HuH-7.5 (cell line): ENCODE measurements at regions not wholly inside any gene's neighbourhood (a gene's known extent, or its start where the extent isn't known, plus 50 kb on each side); places are given as distances from the start of the nearest gene placed in this dataset.
A peak's percentile ranks its signal among the peaks of the same experiment; 100 is the strongest.

Experiments
- DNase-seq: peaks from one replicate; pipeline ENCODE4 v3.0.0; 2011; ENCODE audit warnings: low spot score

DNA sequence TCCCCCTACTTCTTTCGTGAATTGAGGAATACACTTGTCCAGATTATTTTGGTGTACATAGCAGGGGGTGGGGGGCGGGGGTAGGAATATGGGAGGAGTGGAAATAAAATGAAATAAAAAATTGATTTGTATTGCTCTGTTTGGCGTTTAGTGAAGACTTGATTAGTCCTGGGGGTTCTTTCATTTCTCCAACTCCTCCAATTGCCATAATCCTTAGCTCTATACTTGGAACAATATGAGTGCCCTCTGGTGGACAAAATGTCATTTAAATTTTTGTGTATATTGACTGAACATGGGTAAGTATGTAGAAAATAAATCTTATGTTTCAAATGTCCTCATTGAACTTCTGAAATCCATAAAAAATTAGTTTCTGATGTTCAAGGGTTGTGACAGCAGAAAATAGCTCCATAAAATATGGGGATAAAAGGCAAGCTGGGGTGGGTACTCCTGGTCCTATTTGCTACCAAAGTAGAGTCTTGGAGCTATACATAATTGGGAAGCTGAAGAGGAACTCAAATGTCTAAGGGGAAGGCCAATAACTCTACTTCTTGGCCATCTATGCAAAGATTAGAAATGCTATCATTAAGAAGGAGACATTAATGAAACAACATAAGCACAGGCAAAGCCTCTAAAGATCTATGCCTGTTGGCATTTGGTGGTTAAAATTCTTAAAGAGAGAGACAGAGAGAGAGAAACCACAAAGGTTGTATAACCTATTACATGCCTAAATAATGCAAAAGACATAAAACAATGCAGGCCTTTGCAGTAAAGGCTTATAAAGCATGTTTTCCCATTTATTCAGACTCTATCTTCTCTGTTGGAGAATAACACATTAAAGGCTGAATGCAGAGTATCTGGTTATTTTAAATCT, 421.6 kb downstream of the METTL15 start:
- peak; percentile 29 for DNase-seq

DNA sequence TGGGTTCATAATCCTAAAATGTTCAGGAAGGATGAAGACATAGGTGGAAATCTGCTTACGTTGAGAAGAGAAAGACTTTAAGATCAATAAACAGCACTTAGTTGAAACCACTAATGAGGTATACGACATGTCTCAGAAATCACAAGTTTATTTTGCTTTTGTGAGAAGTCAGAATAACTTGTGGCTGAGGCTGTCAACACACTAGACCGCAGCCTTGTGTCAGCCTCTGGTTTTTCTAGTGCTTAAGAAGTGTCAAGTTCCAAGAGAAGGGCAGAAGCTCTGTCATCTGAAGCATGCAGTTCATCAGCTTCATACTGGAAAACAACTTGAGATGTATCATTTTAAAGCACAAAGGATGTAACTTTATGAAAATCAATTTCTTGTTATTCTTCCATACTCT, 420.9 kb downstream of the METTL15 start:
- no peak for DNase-seq

DNA sequence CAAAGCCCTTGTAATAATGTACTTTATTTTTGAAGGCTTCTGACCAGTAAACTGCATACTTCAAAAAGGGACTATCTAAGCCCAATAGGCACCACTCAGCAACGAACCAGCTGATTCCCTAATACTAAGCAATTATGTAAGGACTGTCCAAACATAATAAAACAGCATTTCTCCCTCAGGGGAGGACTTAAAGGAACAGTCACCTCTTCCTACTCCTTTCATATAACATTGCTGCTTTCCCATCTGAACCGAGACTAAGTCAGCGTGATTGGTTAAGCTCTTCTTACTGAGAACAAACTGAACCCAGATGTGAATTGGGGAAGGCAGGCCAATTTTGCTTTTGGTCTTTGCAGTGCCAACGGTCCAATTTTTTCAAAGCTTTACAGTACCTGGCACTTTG, 420.0 kb downstream of the METTL15 start:
- no peak for DNase-seq

GRCh38 chr11:28526406-28526751, 418.2 kb downstream of the METTL15 start:
- DNase-seq = no peak

- DNase-seq = no peak
Observed at GRCh38 chr11:28525636-28526405, 417.6 kb downstream of the METTL15 start.

DNA sequence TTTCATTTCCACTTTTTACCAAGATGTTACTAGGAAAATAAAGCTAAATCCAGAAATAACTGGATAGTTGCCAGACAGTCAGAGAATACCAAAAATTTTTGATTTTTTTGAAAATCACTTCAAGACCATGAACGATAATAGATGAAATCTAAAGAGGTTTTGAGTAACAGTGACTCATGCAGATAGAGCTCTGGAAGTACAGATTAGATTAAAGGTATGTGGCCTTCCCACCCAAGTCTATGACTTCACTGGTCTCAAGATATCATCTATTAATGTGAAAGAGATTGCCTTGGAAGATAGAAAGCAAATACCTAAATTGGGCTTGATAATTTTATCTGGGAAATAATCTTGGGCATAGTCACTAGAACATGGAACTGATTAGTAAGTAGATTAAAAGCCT, 415.9 kb downstream of the METTL15 start:
- DNase-seq = no peak

DNA sequence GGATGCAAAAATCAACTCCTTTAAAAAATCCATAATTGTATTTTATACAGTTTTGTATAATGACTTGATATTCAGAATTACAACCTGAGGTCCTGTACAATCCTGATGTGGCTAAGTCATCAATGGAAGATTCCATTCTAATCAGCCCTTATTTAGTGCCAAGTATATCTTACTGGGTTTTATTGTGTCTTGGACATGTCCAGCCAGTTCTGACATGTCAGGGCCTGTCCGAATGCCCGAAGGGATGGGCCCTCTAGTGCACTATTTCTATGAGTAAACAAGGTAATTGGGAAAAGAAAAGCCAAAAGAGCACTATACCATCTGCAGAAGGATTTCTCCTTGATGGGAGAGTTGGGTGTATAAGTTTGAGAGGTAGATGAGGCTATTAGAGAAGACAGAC, 412.9 kb downstream of the METTL15 start:
- DNase-seq = no peak

DNA sequence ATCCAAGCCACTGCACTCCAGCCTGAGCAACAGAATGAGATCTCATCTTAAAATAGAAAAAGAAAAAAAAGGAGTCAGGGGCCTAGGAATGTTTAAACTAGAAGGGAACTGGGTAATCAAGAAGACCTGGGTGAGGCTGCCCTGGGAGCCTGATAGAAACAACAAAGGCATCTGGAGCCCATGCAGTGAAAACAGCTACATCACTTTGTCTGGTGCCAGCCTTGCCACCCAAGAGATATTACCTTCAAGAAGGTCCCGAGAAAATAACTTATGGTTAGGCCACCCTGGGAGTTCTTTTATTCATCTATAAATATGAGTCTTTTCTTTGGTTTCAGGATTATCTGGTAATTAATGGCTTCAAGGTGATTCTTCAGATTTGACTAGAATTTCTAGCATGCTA, 412.1 kb downstream of the METTL15 start:
- DNase-seq = no peak

DNA sequence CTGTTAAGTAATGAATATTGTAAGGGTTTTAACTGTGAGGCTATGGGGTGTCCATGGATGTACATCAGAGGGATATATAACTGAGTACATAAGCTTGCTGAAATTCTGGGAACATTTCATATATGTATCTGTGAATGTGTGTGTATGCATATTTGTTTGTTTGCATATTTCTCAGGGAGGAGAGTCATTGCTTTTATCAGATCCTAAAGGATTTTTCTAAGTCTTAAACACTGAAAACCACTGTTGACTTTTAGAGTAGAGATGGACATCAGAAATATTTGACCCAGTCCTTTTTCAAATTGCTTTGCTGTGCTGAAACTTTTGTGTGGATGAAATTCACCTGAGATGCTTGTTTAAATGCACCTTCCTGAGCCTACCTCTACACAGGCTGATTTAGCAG, 410.6 kb downstream of the METTL15 start:
- DNase-seq = no peak

- no peak for DNase-seq
Observed at GRCh38 chr11:28517621-28518020, 409.4 kb downstream of the METTL15 start.

DNA sequence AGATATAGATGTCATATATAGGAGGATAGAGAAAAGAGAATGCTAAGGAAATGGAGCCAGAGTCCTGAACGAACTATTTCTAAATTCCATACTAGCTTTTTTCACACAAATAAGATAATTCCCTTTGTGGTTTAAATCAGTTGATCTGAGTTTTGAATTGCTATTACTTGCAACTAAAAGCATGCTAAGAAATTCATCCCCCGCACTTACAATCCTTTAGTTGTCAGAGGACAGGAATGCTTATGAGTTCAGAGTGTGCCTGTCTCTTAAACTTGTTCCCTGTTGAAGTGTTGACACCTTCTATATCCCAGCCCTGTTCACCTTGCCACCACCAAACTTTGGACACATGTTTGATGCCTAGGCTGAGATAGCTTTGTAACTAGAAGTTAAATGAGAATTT, 406.2 kb downstream of the METTL15 start:
- no peak for DNase-seq

DNA sequence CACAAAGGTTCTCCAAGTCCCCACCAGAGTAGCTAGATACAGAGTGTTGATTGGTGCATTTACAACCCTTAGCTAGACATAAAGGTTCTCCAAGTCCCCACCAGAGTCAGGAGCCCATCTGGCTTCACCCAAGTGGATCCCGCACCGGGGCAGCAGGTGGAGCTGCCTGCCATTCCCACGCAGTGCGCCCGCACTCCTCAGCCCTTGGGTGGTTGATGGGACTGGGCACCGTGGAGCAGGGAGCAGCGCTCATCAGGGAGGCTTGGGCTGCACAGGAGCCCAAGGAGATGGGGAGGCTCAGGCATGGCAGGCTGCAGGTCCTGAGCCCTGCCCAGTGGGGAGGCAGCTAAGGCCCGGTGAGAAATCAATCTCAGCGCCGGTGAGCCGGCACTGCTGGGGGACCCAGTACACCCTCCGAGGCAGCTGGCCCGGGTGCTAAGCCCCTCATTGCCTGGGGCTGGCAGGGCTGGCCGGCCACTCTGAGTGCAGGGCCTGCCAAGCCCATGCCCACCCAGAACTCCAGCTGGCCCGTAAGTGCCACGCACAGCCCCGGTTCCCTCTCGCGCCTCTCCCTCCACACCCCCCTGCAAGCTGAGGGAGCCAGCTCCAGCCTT, 404.1 kb downstream of the METTL15 start:
- no peak for DNase-seq

- DNase-seq = no peak
Observed at GRCh38 chr11:28505232-28505631, 397.0 kb downstream of the METTL15 start.

DNA sequence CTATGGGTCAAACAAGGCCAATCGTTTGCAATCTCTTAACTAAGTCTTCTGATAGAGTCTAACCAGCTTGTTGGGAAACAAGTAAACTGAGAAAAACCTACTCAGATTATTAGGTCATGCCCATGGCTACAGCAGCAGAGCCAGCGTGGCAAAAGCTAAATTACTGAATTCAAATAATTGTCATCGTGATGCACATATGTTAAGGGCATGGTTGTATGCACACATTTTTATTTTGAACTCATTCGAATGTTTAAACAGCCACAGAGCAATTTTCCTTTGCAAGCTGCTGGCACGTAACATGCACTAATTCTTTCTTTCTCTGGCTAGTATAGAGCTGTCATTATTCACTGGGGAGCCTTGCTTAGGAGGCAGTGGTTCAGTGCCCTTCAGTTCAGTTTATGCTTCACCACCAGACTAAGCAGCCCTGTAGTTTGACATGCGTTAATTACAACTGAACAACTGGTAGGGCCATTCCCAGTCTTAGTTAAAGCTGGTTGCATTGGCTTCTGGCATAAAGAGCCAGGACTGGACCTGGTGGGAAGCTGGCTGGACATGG, 396.4 kb downstream of the METTL15 start:
- no peak for DNase-seq

DNA sequence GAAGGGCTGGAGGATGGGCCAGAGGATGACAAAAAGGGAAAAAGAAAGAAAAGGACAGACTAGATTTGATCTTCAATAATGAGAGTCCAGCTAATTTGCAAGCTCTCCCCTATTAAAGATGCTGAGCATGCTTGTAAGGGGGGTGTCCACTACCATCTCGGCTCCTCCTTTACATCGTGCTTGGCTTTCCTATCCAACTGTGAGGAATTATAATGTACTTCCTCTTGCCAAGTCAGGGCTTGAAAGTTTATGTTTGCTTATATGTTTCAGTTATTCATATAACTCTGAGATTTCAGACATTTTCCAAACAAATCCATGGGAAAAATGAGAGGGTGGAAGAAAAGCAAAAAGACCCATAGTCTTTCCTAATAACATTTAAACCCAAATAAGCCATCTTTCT, 387.1 kb downstream of the METTL15 start:
- DNase-seq = no peak

- DNase-seq = no peak
Observed at GRCh38 chr11:28491431-28491830, 383.2 kb downstream of the METTL15 start.

DNA sequence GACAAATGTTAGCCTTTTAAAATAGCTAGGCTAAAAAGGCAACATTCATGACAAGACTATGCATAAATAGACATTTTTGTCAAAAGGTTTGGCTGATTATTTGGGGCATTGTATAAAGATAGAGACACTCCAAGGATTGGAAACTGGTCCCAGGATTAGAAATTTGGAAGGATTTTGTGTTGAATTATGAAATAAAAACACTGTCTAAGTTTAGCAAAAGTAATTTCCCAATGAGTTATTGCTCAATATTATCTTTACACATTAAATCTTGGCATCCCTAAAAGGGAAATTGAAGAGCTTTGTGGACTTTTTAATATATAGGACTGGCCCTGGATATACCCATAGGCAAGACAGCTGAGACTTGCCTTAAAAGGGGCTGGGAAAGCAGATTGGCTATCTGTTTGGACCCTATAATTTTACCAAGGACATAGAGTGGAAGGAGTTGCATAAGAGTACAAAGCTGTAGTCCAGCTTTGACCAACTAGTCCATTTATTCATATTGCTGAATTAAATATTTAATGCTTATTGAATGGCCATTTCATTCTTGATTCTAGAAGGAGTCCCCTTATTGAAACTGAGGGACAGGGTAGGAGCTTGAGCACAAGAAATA, 382.7 kb downstream of the METTL15 start:
- DNase-seq = no peak

GRCh38 chr11:28488336-28488735, 380.1 kb downstream of the METTL15 start:
- no peak for DNase-seq

DNA sequence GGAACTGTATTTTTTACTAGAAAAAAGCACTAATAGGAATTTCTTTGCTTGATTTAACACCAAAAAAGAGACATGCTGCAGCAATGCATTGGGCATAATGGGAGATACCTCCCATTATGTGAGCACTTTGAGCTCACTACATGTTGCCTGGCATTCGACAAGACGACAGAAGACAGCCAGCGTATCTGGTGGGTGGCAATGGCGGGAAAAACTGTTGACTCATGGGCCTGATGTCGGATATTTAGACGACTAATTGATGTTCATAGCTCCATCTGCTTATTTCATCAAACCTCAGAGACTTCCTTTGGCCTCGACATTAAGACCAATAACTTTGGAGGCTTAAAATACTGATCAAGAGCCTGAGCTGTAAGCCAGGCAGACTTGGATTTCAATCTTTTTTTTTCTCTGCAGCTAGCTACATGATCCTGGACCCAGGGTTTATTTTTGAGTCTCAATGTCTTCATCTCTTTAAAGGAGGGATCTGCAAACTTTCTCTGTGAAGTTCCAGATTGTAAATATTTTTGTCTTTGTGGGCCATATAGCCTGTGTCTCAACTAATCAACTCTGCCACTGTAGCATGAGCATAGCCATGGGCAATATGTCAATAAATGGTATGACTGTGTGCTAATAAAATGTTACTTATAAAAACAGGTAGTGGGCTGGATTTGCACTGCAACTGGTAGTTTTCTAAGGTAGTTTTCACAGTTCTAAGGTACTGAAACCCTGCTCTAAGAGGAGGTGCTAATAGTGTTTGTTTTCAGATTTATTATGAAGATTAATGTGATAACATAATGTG, 375.1 kb downstream of the METTL15 start:
- no peak for DNase-seq

DNA sequence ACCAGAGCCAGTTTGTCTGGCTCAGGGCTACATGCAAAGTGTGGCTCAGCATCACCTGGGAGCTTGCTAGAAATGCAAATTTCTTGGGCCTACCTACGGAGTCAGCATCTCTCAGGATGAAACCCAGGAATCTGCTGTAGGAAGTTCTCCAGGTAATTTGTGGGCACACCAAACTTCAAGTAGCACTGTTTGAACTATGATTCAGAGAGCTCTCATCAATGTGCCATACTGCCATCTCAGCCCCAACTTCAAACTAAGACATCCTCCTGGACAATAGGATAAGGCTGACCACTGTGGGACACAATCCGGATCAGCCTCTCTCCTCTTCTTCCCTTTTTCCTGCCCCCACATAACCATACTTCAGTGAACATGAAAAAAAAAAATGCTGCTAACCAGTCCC, 374.5 kb downstream of the METTL15 start:
- DNase-seq = no peak
